Spleen (tissue), 7 donors: ENCODE measurements at regions not wholly inside any gene's neighbourhood (a gene's known extent, or its start where the extent isn't known, plus 50 kb on each side); places are given as distances from the start of the nearest gene placed in this dataset.

ENCODE experiments used
- POLR2AphosphoS5 ChIP-seq, 3 donors: sonication (generic); formaldehyde crosslinking; IDR thresholded peaks; one replicate each; pipeline ENCODE4 v1.5.1; 2017; ENCODE audit warnings: antibody characterized with exemption in 3 of 3
- TF ChIP-seq, protein P1 (sequence below), 11 experiments: fragments of 200-600 bp in 7 of 11; fragments of 450-650 bp in 4 of 11; sonication (generic) in 4 of 11; IDR thresholded peaks in 8 of 11; conservative IDR thresholded peaks in 3 of 11; 1 replicate in 7 of 11; 2 replicates in 4 of 11; pipeline versions ENCODE4 v1.4.0 to v1.8.0; 2016 to 2021; ENCODE audit warnings: antibody characterized with exemption in 11 of 11, inconsistent platforms in 4 of 11, mild to moderate bottlenecking in 1 of 11
- donor health status: DM: no; HTN: no; CAD: no; lungs with moderate emphysema.
- donor health status: DM: no; HTN: no; CAD: no.
- donor health status: DM: no; HTN: no; CAD: no.

DNA sequence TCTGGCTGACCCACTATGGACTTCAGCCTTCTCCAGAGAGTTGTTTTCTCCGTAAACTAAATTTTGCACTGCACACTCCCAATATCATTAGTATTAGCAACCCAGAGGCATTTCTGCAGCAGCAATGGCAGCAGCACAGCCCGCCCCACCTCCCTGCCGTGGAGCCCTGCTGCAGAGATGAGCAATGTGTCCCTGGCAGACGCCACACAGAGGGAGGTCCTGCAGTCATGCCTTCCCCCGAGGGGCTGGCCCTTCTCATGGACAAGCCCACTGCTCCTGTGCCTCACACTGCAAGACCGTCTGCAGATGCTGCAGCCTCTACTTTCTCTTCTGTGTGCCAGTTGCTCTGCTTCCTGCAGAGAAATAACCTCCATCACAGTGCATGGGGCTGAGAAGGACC is 393.4 kb upstream of the MKI67 start:
- no peak for TF ChIP-seq POLR2AphosphoS5 (IDR thresholded peaks at IDR 0.05)
- TF ChIP-seq, protein P1, sequence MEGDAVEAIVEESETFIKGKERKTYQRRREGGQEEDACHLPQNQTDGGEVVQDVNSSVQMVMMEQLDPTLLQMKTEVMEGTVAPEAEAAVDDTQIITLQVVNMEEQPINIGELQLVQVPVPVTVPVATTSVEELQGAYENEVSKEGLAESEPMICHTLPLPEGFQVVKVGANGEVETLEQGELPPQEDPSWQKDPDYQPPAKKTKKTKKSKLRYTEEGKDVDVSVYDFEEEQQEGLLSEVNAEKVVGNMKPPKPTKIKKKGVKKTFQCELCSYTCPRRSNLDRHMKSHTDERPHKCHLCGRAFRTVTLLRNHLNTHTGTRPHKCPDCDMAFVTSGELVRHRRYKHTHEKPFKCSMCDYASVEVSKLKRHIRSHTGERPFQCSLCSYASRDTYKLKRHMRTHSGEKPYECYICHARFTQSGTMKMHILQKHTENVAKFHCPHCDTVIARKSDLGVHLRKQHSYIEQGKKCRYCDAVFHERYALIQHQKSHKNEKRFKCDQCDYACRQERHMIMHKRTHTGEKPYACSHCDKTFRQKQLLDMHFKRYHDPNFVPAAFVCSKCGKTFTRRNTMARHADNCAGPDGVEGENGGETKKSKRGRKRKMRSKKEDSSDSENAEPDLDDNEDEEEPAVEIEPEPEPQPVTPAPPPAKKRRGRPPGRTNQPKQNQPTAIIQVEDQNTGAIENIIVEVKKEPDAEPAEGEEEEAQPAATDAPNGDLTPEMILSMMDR (IDR thresholded peaks at IDR 0.05 in 8 of 11, conservative IDR thresholded peaks at IDR 0.05 in 3 of 11), result no peak
